ENCODE measurements at regions not wholly inside any gene's neighbourhood (a gene's known extent, or its start where the extent isn't known, plus 50 kb on each side); places are given as distances from the start of the nearest gene placed in this dataset.

- peaks cover 8% of the 10 kb centered on the region for H3K9me3 Mint-ChIP-seq
- CTCF ChIA-PET, result interaction anchor here (0.8 kb wide), 1 partner anchor 41 kb away, joined by 3 read pairs; no protein-coding TSS in a partner anchor
These were observed 127.3 kb downstream of the DLL1 start for GRCh38 chr6:170163405-170164170.

GRCh38 chr6:170162775-170163404 is 128.0 kb downstream of the DLL1 start:
- Mint-ChIP-seq H3K36me3 (ENCODE audit: low read depth) (no peaks in the 10 kb centered on the region), H3K4me1 (peaks cover 6% of the 10 kb centered on the region), H3K4me3 (no peak overlapping the region), H3K27ac (no peak overlapping the region), H3K27me3 (no peaks in the 10 kb centered on the region), H3K9me3 (peaks cover 3% of the 10 kb centered on the region)
- ChIA-PET POLR2A (no interaction called here), CTCF (interaction anchor here (0.8 kb wide), 1 partner anchor 40 kb away, joined by 3 read pairs; no protein-coding TSS in a partner anchor)
- no peak for DNase-seq

More at GRCh38 chr6:170163405-170164170, 127.3 kb downstream of the DLL1 start:
- Mint-ChIP-seq H3K36me3 (ENCODE audit: low read depth) (peaks cover 5% of the 10 kb centered on the region), H3K4me1 (peaks cover 6% of the 10 kb centered on the region), H3K27me3 (no peaks in the 10 kb centered on the region), H3K4me3 (no peak overlapping the region), H3K27ac (no peak overlapping the region)
- POLR2A ChIA-PET, result no interaction called here
- DNase-seq, result no peak

- ChIA-PET POLR2A (no interaction called here), CTCF (interaction anchor here (0.8 kb wide), 1 partner anchor 40 kb away, joined by 3 read pairs; no protein-coding TSS in a partner anchor)
These were observed 128.7 kb downstream of the DLL1 start for GRCh38 chr6:170162011-170162774.

GRCh38 chr6:170160628-170161611 is 130.0 kb downstream of the DLL1 start:
- DNase-seq, result no peak
- Mint-ChIP-seq H3K27ac (no peak overlapping the region), H3K27me3 (no peaks in the 10 kb centered on the region), H3K9me3 (peaks cover 3% of the 10 kb centered on the region), H3K4me3 (no peak overlapping the region), H3K36me3 (ENCODE audit: low read depth) (no peaks in the 10 kb centered on the region), H3K4me1 (peaks cover 6% of the 10 kb centered on the region)
- CTCF ChIA-PET, result no interaction called here
- POLR2A ChIA-PET, result no interaction called here

More at GRCh38 chr6:170162011-170162774, 128.7 kb downstream of the DLL1 start:
- Mint-ChIP-seq H3K36me3 (ENCODE audit: low read depth) (no peaks in the 10 kb centered on the region), H3K9me3 (peaks cover 3% of the 10 kb centered on the region), H3K27me3 (no peaks in the 10 kb centered on the region), H3K4me1 (peaks cover 6% of the 10 kb centered on the region), H3K27ac (no peak overlapping the region), H3K4me3 (no peak overlapping the region)
- DNase-seq, result no peak

GRCh38 chr6:170160031-170160627 is 130.7 kb downstream of the DLL1 start:
- H3K36me3 Mint-ChIP-seq (ENCODE audit: low read depth), result no peaks in the 10 kb centered on the region
- peaks cover 6% of the 10 kb centered on the region for H3K4me1 Mint-ChIP-seq
- H3K4me3 Mint-ChIP-seq, result no peak overlapping the region
- DNase-seq, result no peak
- ChIA-PET POLR2A (no interaction called here), CTCF (no interaction called here)
- H3K27ac Mint-ChIP-seq, result no peak overlapping the region
- peaks cover 3% of the 10 kb centered on the region for H3K9me3 Mint-ChIP-seq
- H3K27me3 Mint-ChIP-seq, result no peaks in the 10 kb centered on the region

GRCh38 chr6:170159022-170159965 is 131.6 kb downstream of the DLL1 start:
- CTCF ChIA-PET, result no interaction called here
- POLR2A ChIA-PET, result no interaction called here
- no peak overlapping the region for H3K4me3 Mint-ChIP-seq
- no peaks in the 10 kb centered on the region for H3K36me3 Mint-ChIP-seq (ENCODE audit: low read depth)
- peaks cover 6% of the 10 kb centered on the region for H3K4me1 Mint-ChIP-seq
- DNase-seq, result no peak
- no peak overlapping the region for H3K27ac Mint-ChIP-seq
- no peaks in the 10 kb centered on the region for H3K27me3 Mint-ChIP-seq
- peaks cover 3% of the 10 kb centered on the region for H3K9me3 Mint-ChIP-seq

- H3K36me3 Mint-ChIP-seq (ENCODE audit: low read depth), result no peaks in the 10 kb centered on the region
- peaks cover 3% of the 10 kb centered on the region for H3K9me3 Mint-ChIP-seq
- ChIA-PET CTCF (no interaction called here), POLR2A (no interaction called here)
- H3K27me3 Mint-ChIP-seq, result no peaks in the 10 kb centered on the region
- H3K4me3 Mint-ChIP-seq, result no peak overlapping the region
- no peak overlapping the region for H3K27ac Mint-ChIP-seq
- DNase-seq, result no peak
- peaks cover 6% of the 10 kb centered on the region for H3K4me1 Mint-ChIP-seq
These were observed 132.4 kb downstream of the DLL1 start for GRCh38 chr6:170158296-170159021.

GRCh38 chr6:170157567-170158218 is 133.2 kb downstream of the DLL1 start:
- Mint-ChIP-seq H3K27ac (no peak overlapping the region), H3K27me3 (no peaks in the 10 kb centered on the region), H3K4me1 (peaks cover under 1% of the 10 kb centered on the region), H3K4me3 (no peak overlapping the region), H3K36me3 (ENCODE audit: low read depth) (no peaks in the 10 kb centered on the region), H3K9me3 (peaks cover 3% of the 10 kb centered on the region)
- DNase-seq, result no peak
- POLR2A ChIA-PET, result no interaction called here
- CTCF ChIA-PET, result no interaction called here

GRCh38 chr6:170156448-170157375 is 134.2 kb downstream of the DLL1 start:
- Mint-ChIP-seq H3K27me3 (peaks cover 4% of the 10 kb centered on the region), H3K36me3 (ENCODE audit: low read depth) (no peaks in the 10 kb centered on the region), H3K4me1 (peaks cover 3% of the 10 kb centered on the region), H3K4me3 (no peak overlapping the region), H3K27ac (no peak overlapping the region), H3K9me3 (no peaks in the 10 kb centered on the region)
- CTCF ChIA-PET, result no interaction called here
- DNase-seq, result no peak
- POLR2A ChIA-PET, result no interaction called here

All from activated CD4-positive, alpha-beta T cell treated with anti-CD3 and anti-CD28 coated beads, Interleukin-2, amount 10 ng/mL, durations not matched to agents 7 days and 5 days (primary cell).